GM21360 (cell line): ENCODE measurements at regions not wholly inside any gene's neighbourhood (a gene's known extent, or its start where the extent isn't known, plus 50 kb on each side); places are given as distances from the start of the nearest gene placed in this dataset.
"Not testable (repeated sequence)": the region's sequence is repeated elsewhere in the genome, so short reads cannot be mapped to it uniquely, and the experiment has no call there.

Experiments used
- ATAC-seq: cut with Tn5 transposase; IDR thresholded peaks from one replicate; pipeline ENCODE4 v1.9.1; 2021; ENCODE audit warnings: mild to moderate bottlenecking, moderate library complexity; ENCODE audit not compliant: unreplicated experiment

- ATAC-seq: no peak
Measured at GRCh38 chr14:61602003-61602732, 93.1 kb upstream of the HIF1A start.

- ATAC-seq: no peak
Measured at GRCh38 chr14:61602733-61603077, 92.6 kb upstream of the HIF1A start.

GRCh38 chr14:61603736-61604135 lies 91.6 kb upstream of the HIF1A start:
- ATAC-seq: no peak

GRCh38 chr14:61607570-61608244 lies 87.6 kb upstream of the HIF1A start:
- ATAC-seq: no peak

GRCh38 chr14:61608245-61609165 lies 86.8 kb upstream of the HIF1A start:
- no peak for ATAC-seq

- ATAC-seq: no peak
Measured at GRCh38 chr14:61609191-61609843, 86.0 kb upstream of the HIF1A start.

GRCh38 chr14:61609884-61610283 lies 85.4 kb upstream of the HIF1A start:
- no peak for ATAC-seq

GRCh38 chr14:61610900-61611299 lies 84.4 kb upstream of the HIF1A start:
- no peak for ATAC-seq

GRCh38 chr14:61611880-61612630 lies 83.3 kb upstream of the HIF1A start:
- ATAC-seq: no peak

- not testable (repeated sequence) for ATAC-seq
Measured at GRCh38 chr14:61613006-61613405, 82.3 kb upstream of the HIF1A start.

GRCh38 chr14:61614693-61615092 lies 80.6 kb upstream of the HIF1A start:
- ATAC-seq: no peak

GRCh38 chr14:61615743-61616523 lies 79.4 kb upstream of the HIF1A start:
- ATAC-seq: no peak

GRCh38 chr14:61616524-61617185 lies 78.7 kb upstream of the HIF1A start:
- ATAC-seq: no peak

- ATAC-seq: no peak
Measured at GRCh38 chr14:61618448-61618847, 76.9 kb upstream of the HIF1A start.

- no peak for ATAC-seq
Measured at GRCh38 chr14:61619494-61619893, 75.8 kb upstream of the HIF1A start.

- peak; percentile 88 for ATAC-seq
Measured at GRCh38 chr14:61620130-61620946, 75.0 kb upstream of the HIF1A start.

- ATAC-seq: no peak
Measured at GRCh38 chr14:61621444-61621843, 73.9 kb upstream of the HIF1A start.

GRCh38 chr14:61622051-61622450 lies 73.3 kb upstream of the HIF1A start:
- ATAC-seq: no peak
